Smooth muscle cell (in vitro differentiated cells): ENCODE measurements at regions not wholly inside any gene's neighbourhood (a gene's known extent, or its start where the extent isn't known, plus 50 kb on each side); places are given as distances from the start of the nearest gene placed in this dataset.
A peak's percentile ranks its signal among the peaks of the same experiment; 100 is the strongest.

ENCODE experiments used
- DNase-seq: peaks from one replicate; lab custom pipeline; 2025; ENCODE audit not compliant: unreplicated experiment; lab: John Stamatoyannopoulos, UW
- H2AFZ ChIP-seq: fragments of 200-600 bp; sonication (generic); 2 replicates; pipeline ENCODE4 v1.6.0; 2016; ENCODE audit warnings: antibody characterized with exemption, low read depth, mild to moderate bottlenecking
- H3F3A ChIP-seq: fragments of 200-600 bp; sonication (generic); 2 replicates; pipeline ENCODE4 v1.6.0; 2017; ENCODE audit warnings: antibody characterized with exemption, low read depth
- H3K27ac ChIP-seq: fragments of 200-600 bp; sonication (generic); 2 replicates; pipeline ENCODE4 v1.5.1; 2016; ENCODE audit warnings: low read depth, mild to moderate bottlenecking
- H3K27me3 ChIP-seq: fragments of 200-600 bp; sonication (generic); 2 replicates; pipeline ENCODE4 v1.6.1; 2016; ENCODE audit warnings: low read depth, mild to moderate bottlenecking
- H3K36me3 ChIP-seq: fragments of 200-600 bp; sonication (generic); 2 replicates; pipeline ENCODE4 v1.5.1; 2016; ENCODE audit warnings: low read depth
- H3K4me1 ChIP-seq: fragments of 200-600 bp; sonication (generic); 2 replicates; pipeline ENCODE4 v1.5.1; 2016; ENCODE audit warnings: low read depth
- H3K4me2 ChIP-seq: fragments of 200-600 bp; sonication (generic); 2 replicates; pipeline ENCODE4 v1.6.0; 2016; ENCODE audit warnings: mild to moderate bottlenecking
- H3K4me3 ChIP-seq: fragments of 200-600 bp; sonication (generic); 2 replicates; pipeline ENCODE4 v1.5.1; 2016; ENCODE audit warnings: mild to moderate bottlenecking
- H3K79me2 ChIP-seq: fragments of 200-600 bp; sonication (generic); 2 replicates; pipeline ENCODE4 v1.6.0; 2016; ENCODE audit warnings: low read depth, mild to moderate bottlenecking
- H3K9ac ChIP-seq: fragments of 200-600 bp; sonication (generic); 2 replicates; pipeline ENCODE4 v1.6.0; 2016; ENCODE audit warnings: low read depth
- H3K9me3 ChIP-seq: fragments of 200-600 bp; sonication (generic); replicated peaks from 2 replicates; pipeline ENCODE4 v1.5.1; 2016; ENCODE audit warnings: low read depth
- H4K20me1 ChIP-seq: fragments of 200-600 bp; sonication (generic); 2 replicates; pipeline ENCODE4 v1.6.0; 2016; ENCODE audit warnings: low read depth
- CTCF ChIP-seq: fragments of 200-600 bp; sonication (generic); IDR thresholded peaks from 2 replicates; pipeline ENCODE4 v1.5.1; 2017; ENCODE audit warnings: borderline replicate concordance, mild to moderate bottlenecking, antibody characterized with exemption; ENCODE audit not compliant: insufficient read depth, poor library complexity, severe bottlenecking
- WGBS: methylation state at CpG from one replicate; pipeline ENCODE4 v1.1.7; 2016; ENCODE audit warnings: low lambda C conversion rate; 5-methylcytosine and 5-hydroxymethylcytosine counted together

GRCh38 chr4:163755013-163755412 lies 260.5 kb downstream of the TMA16 start:
- H2AFZ ChIP-seq = no peak overlapping the region
- H4K20me1 ChIP-seq = no peaks in the 10 kb centered on the region
- H3K9ac ChIP-seq = no peak overlapping the region
- TF ChIP-seq CTCF = peak; percentile 38
- no peak for DNase-seq
- H3K79me2 ChIP-seq = no peaks in the 10 kb centered on the region
- WGBS = 43% methylated on average over 3 of the region's 3 CpGs
- no peaks in the 10 kb centered on the region for H3K4me1 ChIP-seq
- H3F3A ChIP-seq = no peaks in the 10 kb centered on the region
- no peaks in the 10 kb centered on the region for H3K9me3 ChIP-seq
- no peaks in the 10 kb centered on the region for H3K36me3 ChIP-seq
- no peaks in the 10 kb centered on the region for H3K27me3 ChIP-seq
- H3K4me2 ChIP-seq = no peak overlapping the region
- H3K4me3 ChIP-seq = no peak overlapping the region
- H3K27ac ChIP-seq = no peak overlapping the region

- no peaks in the 10 kb centered on the region for H3K79me2 ChIP-seq
- no peaks in the 10 kb centered on the region for H4K20me1 ChIP-seq
- H3K9ac ChIP-seq = no peak overlapping the region
- no peak for TF ChIP-seq CTCF
- H2AFZ ChIP-seq = no peak overlapping the region
- H3K4me3 ChIP-seq = no peak overlapping the region
- H3F3A ChIP-seq = no peaks in the 10 kb centered on the region
- H3K27me3 ChIP-seq = no peaks in the 10 kb centered on the region
- H3K4me2 ChIP-seq = no peak overlapping the region
- no peaks in the 10 kb centered on the region for H3K9me3 ChIP-seq
- H3K27ac ChIP-seq = no peak overlapping the region
- H3K4me1 ChIP-seq = no peaks in the 10 kb centered on the region
- 83% methylated on average over 1 of the region's 1 CpG for WGBS
- no peak for DNase-seq
- no peaks in the 10 kb centered on the region for H3K36me3 ChIP-seq
Measured at GRCh38 chr4:163757219-163757618, 262.7 kb downstream of the TMA16 start.

GRCh38 chr4:163758032-163758431 lies 263.5 kb downstream of the TMA16 start:
- Histone ChIP-seq H3K27ac (no peak overlapping the region), H3K27me3 (no peaks in the 10 kb centered on the region), H3K79me2 (no peaks in the 10 kb centered on the region), H2AFZ (no peak overlapping the region), H4K20me1 (no peaks in the 10 kb centered on the region), H3K36me3 (no peaks in the 10 kb centered on the region), H3K4me1 (no peaks in the 10 kb centered on the region), H3K4me3 (no peak overlapping the region), H3K9me3 (no peaks in the 10 kb centered on the region), H3F3A (no peaks in the 10 kb centered on the region), H3K9ac (no peak overlapping the region), H3K4me2 (no peak overlapping the region)
- 92% methylated on average over 1 of the region's 1 CpG for WGBS
- no peak for DNase-seq
- no peak for TF ChIP-seq CTCF

- H4K20me1 ChIP-seq = no peaks in the 10 kb centered on the region
- H2AFZ ChIP-seq = no peak overlapping the region
- H3K27ac ChIP-seq = no peak overlapping the region
- no peaks in the 10 kb centered on the region for H3K9me3 ChIP-seq
- H3K4me1 ChIP-seq = no peaks in the 10 kb centered on the region
- H3K4me3 ChIP-seq = no peak overlapping the region
- no peaks in the 10 kb centered on the region for H3K36me3 ChIP-seq
- WGBS = 83% methylated on average over 1 of the region's 1 CpG
- H3F3A ChIP-seq = no peaks in the 10 kb centered on the region
- H3K9ac ChIP-seq = no peak overlapping the region
- no peak for TF ChIP-seq CTCF
- no peaks in the 10 kb centered on the region for H3K79me2 ChIP-seq
- DNase-seq = no peak
- no peaks in the 10 kb centered on the region for H3K27me3 ChIP-seq
- no peak overlapping the region for H3K4me2 ChIP-seq
Measured at GRCh38 chr4:163762741-163763140, 268.3 kb downstream of the TMA16 start.
